Spleen (tissue), 11 donors: ENCODE measurements at regions not wholly inside any gene's neighbourhood (a gene's known extent, or its start where the extent isn't known, plus 50 kb on each side); places are given as distances from the start of the nearest gene placed in this dataset.

Source experiments
- DNase-seq: peaks from one replicate; pipeline ENCODE4 v3.0.0-alpha.2; 2020
- H3K27ac ChIP-seq, 8 donors: fragments of 200-600 bp; sonication (generic) in 7 of 8; 1 replicate in 4 of 8; 2 replicates in 4 of 8; pipeline versions ENCODE4 v1.5.0 to v1.8.0; 2016 to 2021; ENCODE audit warnings: inconsistent platforms in 4 of 8, mild to moderate bottlenecking in 4 of 8, moderate library complexity in 1 of 8
- H3K27me3 ChIP-seq, 7 donors: fragments of 200-600 bp; sonication (generic) in 6 of 7; replicated peaks in 1 of 7; 1 replicate in 4 of 7; 2 replicates in 3 of 7; pipeline versions ENCODE4 v1.5.0 to v1.8.0; 2016 to 2021; ENCODE audit warnings: inconsistent platforms in 3 of 7, mild to moderate bottlenecking in 1 of 7
- H3K36me3 ChIP-seq, 6 donors: fragments of 200-600 bp; sonication (generic) in 5 of 6; 1 replicate in 4 of 6; 2 replicates in 2 of 6; pipeline versions ENCODE4 v1.5.0 to v1.8.0; 2016 to 2021; ENCODE audit warnings: inconsistent platforms in 2 of 6
- H3K4me1 ChIP-seq, 6 donors: fragments of 200-600 bp; sonication (generic) in 5 of 6; 1 replicate in 3 of 6; 2 replicates in 3 of 6; pipeline versions ENCODE4 v1.5.0 to v1.8.0; 2016 to 2021; ENCODE audit warnings: inconsistent platforms in 3 of 6
- H3K4me3 ChIP-seq, 8 donors: fragments of 200-600 bp; sonication (generic) in 7 of 8; 1 replicate in 4 of 8; 2 replicates in 4 of 8; pipeline versions ENCODE4 v1.5.0 to v1.8.0; 2016 to 2021; ENCODE audit warnings: inconsistent platforms in 4 of 8, mild to moderate bottlenecking in 4 of 8, moderate library complexity in 2 of 8
- H3K9me3 ChIP-seq, 8 donors: fragments of 200-600 bp; sonication (generic) in 7 of 8; 1 replicate in 4 of 8; 2 replicates in 4 of 8; pipeline versions ENCODE4 v1.5.0 to v1.8.0; 2016 to 2021; ENCODE audit warnings: inconsistent platforms in 4 of 8
- CTCF ChIP-seq, 11 experiments: fragments of 200-600 bp in 7 of 11; fragments of 450-650 bp in 4 of 11; sonication (generic) in 4 of 11; IDR thresholded peaks in 8 of 11; conservative IDR thresholded peaks in 3 of 11; 1 replicate in 7 of 11; 2 replicates in 4 of 11; pipeline versions ENCODE4 v1.4.0 to v1.8.0; 2016 to 2021; ENCODE audit warnings: antibody characterized with exemption in 11 of 11, inconsistent platforms in 4 of 11, mild to moderate bottlenecking in 1 of 11
- POLR2A ChIP-seq, 3 donors: fragments of 450-650 bp; IDR thresholded peaks; one replicate each; pipeline ENCODE4 v1.5.1; 2017; ENCODE audit warnings: antibody characterized with exemption in 3 of 3, mild to moderate bottlenecking in 1 of 3
- POLR2AphosphoS5 ChIP-seq, 3 donors: sonication (generic); formaldehyde crosslinking; IDR thresholded peaks; one replicate each; pipeline ENCODE4 v1.5.1; 2017; ENCODE audit warnings: antibody characterized with exemption in 3 of 3
- WGBS, 5 donors: extraction: QIAGEN DNeasy Blood & Tissue Kit in 3 of 5; methylation state at CpG; one replicate each; pipeline versions ENCODE4 v1.1.5 to v1.1.7; 2013 to 2018; 5-methylcytosine and 5-hydroxymethylcytosine counted together
- intact Hi-C: fragments of 100-400 bp; cut with DNase I; formaldehyde crosslinking; loops from one replicate; pipeline ENCODE4 v1.15.0; 2023; ENCODE audit warnings: low total_unique reads
- donor health status: healthy with polysubstance abuse.
- donor health status: DM: no; HTN: no; CAD: no; lungs with moderate emphysema.
- donor health status: DM: no; HTN: no; CAD: no.
- donor health status: Bipolar disorder and iron deficiency.
- donor health status: healthy.
- donor health status: DM: no; HTN: no; CAD: no.
- donor health status: DM: yes; HTN: yes; CAD: no.

DNA sequence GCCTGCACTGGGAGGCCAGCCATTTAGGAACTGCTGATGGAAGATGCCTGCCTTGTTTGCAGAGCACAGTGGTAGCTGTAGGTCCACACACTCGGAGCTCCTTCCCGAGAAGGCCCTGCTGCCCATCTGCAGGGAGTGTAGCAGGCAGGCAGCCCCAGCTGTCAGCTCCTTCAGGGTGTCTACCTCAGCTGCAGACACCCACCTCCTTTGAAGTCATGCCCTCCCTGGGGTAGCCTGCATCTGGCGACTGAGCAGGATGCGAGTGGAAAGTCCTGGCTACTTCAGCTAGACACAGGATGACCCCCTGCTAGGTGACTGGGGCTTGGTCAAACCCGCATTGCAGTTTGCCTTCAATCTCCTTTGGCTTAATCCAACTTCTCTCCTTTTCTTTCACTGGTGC lies 93.2 kb upstream of the TLE3 start:
- WGBS, 5 donors, result 70 to 95% (median 92%) methylated on average over 3 to 5 of the region's 5 CpGs
- no peak for DNase-seq
- intact Hi-C loops, result no loop called here
- Histone ChIP-seq H3K36me3 (no peaks in the 10 kb centered on the region), H3K27ac (no peak overlapping the region), H3K4me1 (peaks cover 0 to 9% (median 2%) of the 10 kb centered on the region in 6 donors), H3K9me3 (peaks cover 0 to 13% (median 9%) of the 10 kb centered on the region in 8 donors), H3K4me3 (no peak overlapping the region), H3K27me3 (peaks cover 0 to 63% (median 0%) of the 10 kb centered on the region in 7 donors)
- TF ChIP-seq CTCF (IDR thresholded peaks at IDR 0.05 in 8 of 11, conservative IDR thresholded peaks at IDR 0.05 in 3 of 11) (no peak), POLR2A (IDR thresholded peaks at IDR 0.05) (no peak), POLR2AphosphoS5 (IDR thresholded peaks at IDR 0.05) (no peak)

GRCh38 chr15:70189826-70190695 lies 92.3 kb upstream of the TLE3 start:
- DNase-seq, result no peak
- Histone ChIP-seq H3K4me3 (no peak overlapping the region), H3K36me3 (no peaks in the 10 kb centered on the region), H3K4me1 (peaks cover 0 to 3% (median 0%) of the 10 kb centered on the region in 6 donors), H3K27ac (no peak overlapping the region), H3K9me3 (peaks cover 0 to 13% (median 9%) of the 10 kb centered on the region in 8 donors), H3K27me3 (peaks cover 0 to 54% (median 0%) of the 10 kb centered on the region in 7 donors)
- WGBS, 5 donors, result 85 to 92% (median 91%) methylated on average over 19 to 20 of the region's 20 CpGs
- intact Hi-C loops, result no loop called here
- TF ChIP-seq POLR2A (IDR thresholded peaks at IDR 0.05) (no peak), CTCF (IDR thresholded peaks at IDR 0.05 in 8 of 11, conservative IDR thresholded peaks at IDR 0.05 in 3 of 11) (no peak), POLR2AphosphoS5 (IDR thresholded peaks at IDR 0.05) (no peak)

DNA sequence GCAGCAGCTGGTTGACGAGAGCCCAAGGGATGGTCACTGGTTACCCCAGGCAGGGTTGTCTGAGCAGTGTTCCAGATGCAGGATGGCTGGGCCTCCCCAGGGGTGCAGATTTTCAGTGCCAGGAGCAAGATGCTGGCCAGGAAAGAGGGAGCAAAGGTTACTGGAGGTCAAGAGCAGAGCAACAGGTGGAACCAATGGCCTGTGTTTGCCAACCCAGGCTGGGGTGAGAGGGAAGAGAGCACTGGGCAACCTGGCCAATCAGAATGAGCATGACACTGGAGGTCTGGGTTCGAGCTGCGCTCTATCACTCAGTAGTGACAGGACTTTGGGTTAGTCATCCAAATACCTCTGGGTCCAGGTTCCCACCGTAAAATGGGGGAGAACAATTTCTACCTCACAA lies 90.6 kb upstream of the TLE3 start:
- Histone ChIP-seq H3K27me3 (peaks cover 0 to 40% (median 0%) of the 10 kb centered on the region in 7 donors), H3K9me3 (peaks cover 0 to 13% (median 9%) of the 10 kb centered on the region in 8 donors), H3K27ac (no peak overlapping the region), H3K4me1 (peaks cover 0 to 6% (median 0%) of the 10 kb centered on the region in 6 donors), H3K4me3 (no peak overlapping the region), H3K36me3 (no peaks in the 10 kb centered on the region)
- intact Hi-C loops, result no loop called here
- DNase-seq, result no peak
- WGBS, 5 donors, result 92 to 99% (median 93%) methylated on average over 4 of the region's 4 CpGs
- no peak for TF ChIP-seq POLR2AphosphoS5 (IDR thresholded peaks at IDR 0.05)
- no peak for TF ChIP-seq POLR2A (IDR thresholded peaks at IDR 0.05)
- no peak for TF ChIP-seq CTCF (IDR thresholded peaks at IDR 0.05 in 8 of 11, conservative IDR thresholded peaks at IDR 0.05 in 3 of 11)

GRCh38 chr15:70187331-70187730 lies 89.6 kb upstream of the TLE3 start:
- H3K9me3 ChIP-seq, result peaks cover 0 to 12% (median 9%) of the 10 kb centered on the region in 8 donors
- intact Hi-C loops, result no loop called here
- H3K27ac ChIP-seq, result no peak overlapping the region
- H3K36me3 ChIP-seq, result no peaks in the 10 kb centered on the region
- peaks cover 0 to 47% (median 0%) of the 10 kb centered on the region in 7 donors for H3K27me3 ChIP-seq
- WGBS, 5 donors, result 72 to 89% (median 88%) methylated on average over 5 to 9 of the region's 9 CpGs
- no peak for DNase-seq
- H3K4me1 ChIP-seq, result peaks cover 0 to 6% (median 0%) of the 10 kb centered on the region in 6 donors
- TF ChIP-seq POLR2AphosphoS5 (IDR thresholded peaks at IDR 0.05) (no peak), CTCF (IDR thresholded peaks at IDR 0.05 in 8 of 11, conservative IDR thresholded peaks at IDR 0.05 in 3 of 11) (no peak), POLR2A (IDR thresholded peaks at IDR 0.05) (no peak)
- H3K4me3 ChIP-seq, result no peak overlapping the region
